ENCODE measurements at regions not wholly inside any gene's neighbourhood (a gene's known extent, or its start where the extent isn't known, plus 50 kb on each side); places are given as distances from the start of the nearest gene placed in this dataset.
"Not testable (repeated sequence)": the region's sequence is repeated elsewhere in the genome, so short reads cannot be mapped to it uniquely, and the experiment has no call there.

DNA sequence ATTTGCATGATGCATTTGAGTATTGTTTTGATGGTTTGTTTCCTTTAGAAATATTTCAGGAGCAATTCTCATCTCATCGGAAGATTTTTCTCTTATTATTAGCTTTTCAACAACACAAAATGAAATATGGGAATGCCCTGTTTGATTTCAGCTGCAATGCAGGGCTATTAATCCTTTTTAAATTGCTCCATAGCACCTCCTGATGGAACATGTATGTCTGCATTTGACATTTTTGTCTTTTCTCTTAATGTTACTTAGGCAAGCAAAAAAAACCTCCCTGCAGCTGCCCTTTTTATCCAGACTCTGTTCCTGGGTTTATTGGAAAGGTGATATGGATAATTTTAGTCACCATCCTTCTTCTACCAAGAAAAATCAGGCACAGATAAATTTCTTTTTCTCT lies 895.8 kb downstream of the RPS29 start:
- no peak for DNase-seq

DNA sequence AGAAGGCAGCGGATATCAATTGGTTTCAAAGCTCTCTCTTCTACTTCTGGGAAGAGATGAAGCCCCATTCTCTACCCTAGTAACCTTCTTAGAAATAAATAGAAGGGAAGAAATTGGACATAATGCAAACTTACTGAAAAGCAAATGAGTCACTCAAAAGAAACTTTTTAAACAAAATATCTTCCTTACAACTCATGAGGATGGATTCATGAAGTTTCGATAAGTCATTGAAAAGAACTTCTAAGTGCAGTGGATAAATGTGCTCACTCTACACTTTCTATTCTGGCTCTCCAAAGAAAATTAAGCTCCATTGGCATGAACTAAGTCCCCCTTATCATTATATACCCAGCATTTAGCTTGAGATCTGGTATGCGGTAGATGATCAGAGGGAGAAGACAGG lies 899.5 kb downstream of the RPS29 start:
- DNase-seq, result no peak

DNA sequence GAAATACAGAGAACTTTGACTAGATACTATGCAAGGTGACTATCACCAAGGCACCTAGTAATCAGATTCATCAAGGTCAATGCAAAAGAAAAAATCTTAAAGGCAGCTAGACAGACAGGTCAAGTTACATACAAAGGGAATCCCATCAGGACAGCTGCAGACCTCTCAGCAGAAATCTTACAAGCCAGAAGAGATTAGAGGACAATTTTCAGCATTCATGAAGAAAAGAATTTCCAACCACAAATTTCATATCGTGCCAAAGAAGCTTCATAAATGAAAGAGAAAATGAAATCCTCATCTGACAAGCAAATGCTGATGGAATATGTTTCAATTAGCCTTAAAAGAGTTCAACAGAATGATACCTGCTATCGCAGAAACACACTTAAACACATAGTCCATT lies 913.7 kb downstream of the RPS29 start:
- DNase-seq, result no peak

DNA sequence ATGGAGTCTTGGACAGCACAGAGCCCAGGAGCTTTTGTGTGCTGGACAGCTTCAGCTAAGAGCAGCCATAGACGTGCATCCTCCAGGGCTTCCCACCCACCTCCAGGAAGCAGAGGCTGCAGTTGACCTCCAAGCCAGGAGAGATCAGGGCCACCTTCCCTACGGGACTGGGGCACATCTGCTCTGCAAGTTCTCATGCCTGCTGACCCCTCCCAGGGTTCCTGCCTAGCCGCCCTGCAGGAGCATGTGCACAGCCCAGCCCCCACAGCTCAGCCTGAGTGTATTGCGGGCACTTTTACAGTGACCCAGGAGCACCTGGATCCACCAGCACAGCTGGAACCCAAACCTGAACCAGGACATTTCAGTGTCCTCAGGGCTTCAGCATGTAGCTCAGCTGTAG lies 915.2 kb downstream of the RPS29 start:
- DNase-seq, result no peak

DNA sequence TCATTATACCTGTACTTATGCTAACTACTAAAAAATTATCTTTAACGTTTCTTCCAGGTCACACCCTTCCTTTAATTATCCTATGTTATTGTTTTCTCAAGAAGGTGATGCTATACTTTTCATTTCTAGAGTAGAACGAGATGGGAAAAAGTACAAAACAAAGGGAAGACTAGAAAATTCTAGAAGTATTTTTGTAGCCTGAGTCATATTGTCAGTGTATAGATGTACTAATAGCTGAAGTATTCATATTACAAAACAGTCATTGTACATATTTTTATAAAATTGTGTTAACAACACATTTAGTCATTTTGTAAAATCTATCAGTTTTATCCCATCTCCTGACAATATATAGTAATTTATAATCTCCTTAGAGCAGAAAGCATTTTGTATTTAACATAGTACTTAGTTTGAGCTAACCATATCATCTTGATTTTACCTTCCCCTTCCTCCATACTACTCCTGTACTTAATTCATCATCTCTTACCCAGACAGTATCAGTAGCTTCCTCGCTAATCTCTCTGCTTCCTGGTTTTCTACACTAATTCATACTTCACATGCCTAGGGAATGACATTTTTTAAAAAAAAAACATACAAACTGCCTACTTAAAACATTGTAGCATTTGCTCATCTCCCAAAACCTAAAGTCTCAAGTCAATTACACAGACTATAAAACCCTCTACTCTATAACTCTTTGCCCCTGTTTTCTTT lies 920.9 kb downstream of the RPS29 start:
- DNase-seq, result no peak

DNA sequence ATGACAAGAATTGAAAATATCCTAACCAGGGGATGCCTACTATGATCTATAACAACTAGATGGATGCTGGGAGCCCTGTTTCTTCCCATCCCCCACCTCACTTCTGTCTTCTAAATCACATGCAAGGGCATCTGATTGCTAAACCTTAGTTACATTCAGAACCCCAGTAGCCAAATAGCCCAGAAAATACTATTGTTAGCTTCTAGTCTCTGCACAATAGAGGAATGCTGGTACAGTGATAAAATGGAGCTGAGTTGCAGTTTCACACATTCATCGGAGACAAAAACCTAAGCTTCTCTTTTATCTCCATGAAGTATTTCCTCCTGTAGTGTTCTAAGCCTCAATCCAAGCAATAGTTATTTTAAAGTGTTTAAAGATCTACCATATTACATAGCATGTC lies 942.9 kb downstream of the RPS29 start:
- DNase-seq, result no peak

DNA sequence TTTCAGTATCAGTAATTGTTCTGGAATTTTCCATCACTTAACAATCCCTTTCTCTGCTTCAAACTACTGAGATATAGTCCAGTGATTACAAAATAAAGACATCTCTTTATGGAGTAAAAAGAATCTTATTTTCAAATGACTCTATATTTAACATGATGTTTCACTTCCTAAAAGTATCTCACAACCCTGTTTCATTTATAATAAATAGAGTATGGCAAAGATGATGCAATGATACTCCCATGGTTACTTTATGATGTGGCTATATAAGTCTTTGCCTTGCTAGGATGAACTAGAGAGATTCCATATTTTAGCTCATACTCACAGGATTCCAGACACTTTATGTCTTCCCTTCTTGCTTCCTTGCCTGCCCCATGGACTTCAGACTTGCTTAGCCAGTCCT lies 953.5 kb upstream of the MDGA2 start:
- DNase-seq, result no peak

DNA sequence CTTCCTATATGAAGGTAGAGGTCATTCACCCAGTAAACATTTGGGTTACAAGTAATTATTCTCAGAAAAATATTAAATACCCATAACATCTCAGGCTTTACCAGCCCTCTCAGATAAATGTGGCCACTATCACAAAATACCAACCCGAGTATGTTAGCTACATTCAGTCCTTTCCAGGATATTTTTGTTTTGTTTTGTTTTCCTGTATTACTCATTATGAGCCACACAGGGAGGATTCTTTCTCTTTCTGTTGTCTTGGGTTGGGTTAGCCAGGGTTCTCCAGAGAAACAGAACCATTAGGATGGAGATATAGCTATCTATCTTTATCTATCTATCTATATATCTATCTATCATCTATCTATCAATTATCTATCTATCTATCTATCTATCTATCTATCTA lies 947.6 kb upstream of the MDGA2 start:
- DNase-seq, result no peak

DNA sequence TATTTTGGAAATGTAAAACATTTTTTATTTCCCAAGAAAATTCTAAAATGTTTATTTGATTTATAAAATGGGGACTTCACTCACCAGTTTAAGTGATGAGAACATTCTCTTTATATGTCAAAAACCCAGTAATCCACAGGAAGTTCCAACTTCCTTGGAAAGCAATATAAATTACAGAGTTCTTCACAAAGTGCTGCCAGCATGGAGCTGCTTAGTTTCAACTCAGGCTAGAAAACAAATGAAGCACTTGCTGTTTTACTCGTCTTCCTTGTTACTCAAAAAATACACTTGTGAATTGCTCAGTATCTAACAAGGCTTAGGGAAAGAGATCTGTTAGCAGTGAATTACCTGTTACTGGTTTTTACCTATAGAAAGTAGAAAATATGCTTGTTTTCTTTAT lies 942.7 kb upstream of the MDGA2 start:
- no peak for DNase-seq

DNA sequence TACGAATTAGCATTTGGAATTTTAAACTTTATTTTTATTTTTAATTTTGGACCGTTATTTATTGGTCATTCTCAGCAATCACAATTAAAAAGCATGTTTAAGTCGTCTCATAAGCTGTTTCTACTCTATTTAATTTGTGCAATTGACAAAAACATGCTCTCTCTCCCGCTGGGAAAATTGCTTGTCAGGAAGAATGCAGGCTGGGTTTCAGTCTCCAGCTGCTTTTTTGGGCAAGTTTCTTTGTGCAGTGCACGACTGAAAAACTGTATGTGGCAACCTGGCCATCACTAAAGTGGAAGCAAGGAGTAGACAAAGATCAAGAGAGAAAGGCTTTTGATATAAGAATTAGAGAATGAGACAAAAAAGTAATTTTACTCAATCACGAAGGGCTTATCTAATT lies 941.5 kb upstream of the MDGA2 start:
- DNase-seq, result no peak

DNA sequence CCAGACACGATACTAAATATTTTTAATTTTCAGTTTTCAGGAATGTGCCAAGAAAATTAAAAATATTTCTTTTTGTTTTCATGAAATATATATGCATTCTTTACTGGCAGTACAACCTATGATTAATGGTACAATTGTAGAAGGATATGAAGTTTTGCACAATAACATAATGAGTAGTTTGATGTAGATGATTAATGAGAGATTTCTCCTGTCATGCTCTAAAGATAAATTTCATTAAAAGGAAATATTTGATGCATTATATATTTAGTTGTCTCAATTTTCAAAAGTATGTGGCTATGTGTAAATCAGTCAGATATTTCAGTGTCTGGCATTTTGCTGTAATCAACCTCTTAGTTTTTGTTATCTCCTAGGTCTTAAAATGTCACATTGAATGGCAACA lies 940.2 kb upstream of the MDGA2 start:
- DNase-seq, result no peak

DNA sequence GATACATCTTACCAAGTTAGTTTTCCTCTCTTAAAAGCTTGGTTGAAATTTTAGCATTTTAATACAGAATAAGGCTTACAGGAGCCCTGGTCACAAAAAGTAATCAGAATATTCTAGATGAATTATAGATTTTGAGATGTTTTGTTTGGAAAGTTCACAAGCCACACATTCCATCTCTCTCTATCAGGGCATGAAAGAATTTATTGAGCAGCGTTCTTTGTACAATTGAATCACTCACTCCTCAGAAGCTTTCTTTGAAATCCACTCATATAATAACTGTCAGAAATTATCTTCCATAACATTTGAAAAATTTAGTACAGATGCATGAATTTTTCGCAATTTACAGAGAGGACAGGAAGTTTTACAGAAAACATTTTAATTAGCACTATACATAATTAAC lies 938.6 kb upstream of the MDGA2 start:
- no peak for DNase-seq

DNA sequence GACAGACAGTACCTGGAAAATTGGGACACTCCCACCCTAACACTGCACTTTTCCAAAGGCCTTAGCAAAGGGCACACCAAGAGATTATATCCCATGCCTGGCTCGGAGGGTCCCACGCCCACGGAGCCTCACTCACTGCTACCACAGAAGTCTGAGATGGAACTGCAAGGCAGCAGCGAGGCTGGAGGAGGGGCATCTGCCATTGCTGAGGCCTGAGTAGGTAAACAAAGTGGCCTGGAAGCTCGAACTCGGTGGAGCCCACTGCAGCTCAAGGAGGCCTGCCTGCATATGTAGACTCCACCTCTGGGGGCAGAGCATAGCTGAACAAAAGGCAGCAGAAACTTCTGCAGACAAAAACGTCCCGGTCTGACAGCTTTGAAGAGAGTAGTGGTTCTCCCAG lies 931.6 kb upstream of the MDGA2 start:
- not testable (repeated sequence) for DNase-seq

DNA sequence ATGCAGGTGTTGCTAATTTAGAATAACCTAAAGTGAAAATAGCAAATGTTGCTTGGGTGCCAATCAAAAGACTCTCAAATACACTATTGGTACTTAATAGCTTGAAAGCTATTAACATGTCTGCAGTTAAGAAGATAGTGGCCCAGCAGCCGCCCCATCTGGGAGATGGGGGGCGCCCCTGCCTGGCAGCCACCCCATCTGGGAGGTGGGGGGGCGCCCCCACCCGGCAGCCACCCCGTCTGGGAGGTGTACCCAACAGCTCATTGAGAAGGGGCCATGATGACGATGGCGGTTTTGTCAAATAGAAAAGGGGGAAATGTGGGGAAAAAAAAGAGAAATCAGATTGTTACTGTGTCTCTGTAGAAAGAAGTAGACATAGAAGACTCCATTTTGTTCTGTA lies 923.1 kb upstream of the MDGA2 start:
- DNase-seq, result no peak

DNA sequence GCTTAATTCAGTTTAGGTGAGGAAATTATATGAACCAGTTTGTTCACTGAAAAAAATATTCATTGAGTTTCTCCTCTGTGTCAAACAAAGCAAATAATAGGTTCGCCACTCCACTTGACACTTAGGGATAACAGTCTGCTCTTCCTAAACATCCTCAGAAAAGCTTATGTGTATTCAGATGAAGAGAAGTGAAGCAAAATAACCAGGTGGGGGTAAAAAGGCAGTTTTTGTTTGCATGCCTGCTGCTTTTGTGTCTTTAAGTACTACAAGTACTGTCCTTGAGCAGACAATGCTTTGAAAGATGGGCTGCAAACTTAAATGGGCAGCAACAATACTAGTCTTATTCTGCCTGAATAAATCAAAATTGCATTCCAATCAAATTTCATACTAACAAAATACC lies 910.7 kb upstream of the MDGA2 start:
- no peak for DNase-seq

DNA sequence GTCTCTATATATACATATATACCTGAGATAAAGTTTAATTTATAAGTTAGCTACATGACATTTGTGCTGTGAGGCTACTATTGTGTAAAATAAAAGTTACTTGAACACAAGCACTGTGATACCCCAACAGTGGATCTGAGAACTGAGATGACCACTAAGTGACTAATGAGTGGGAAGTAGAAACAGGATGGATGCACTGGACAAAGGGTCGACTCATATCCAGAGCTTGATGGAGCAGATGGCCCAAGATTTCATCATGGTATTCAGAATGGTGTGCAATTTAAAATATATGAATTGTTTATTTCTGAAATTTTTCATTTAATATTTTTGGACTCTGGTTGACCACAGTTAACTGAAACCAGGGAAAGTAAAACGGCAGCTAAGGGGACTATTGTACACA lies 908.6 kb upstream of the MDGA2 start:
- no peak for DNase-seq

DNA sequence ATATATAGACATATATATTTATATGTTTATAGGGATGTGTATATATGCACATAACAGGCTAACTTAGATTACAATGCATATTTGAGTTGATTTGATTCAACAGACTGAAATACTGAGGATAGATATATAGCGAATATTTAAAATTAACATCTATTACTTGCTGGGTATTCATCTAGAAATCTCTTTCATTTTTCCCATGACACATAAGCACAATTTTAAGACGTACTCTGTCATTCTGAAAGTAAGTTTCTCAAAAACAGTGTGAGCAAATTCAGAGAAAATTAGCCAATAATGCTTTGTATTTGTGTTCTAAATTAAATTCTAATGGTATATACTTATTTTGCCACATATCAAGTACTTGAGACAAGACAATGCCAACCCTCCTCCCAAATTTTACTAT lies 907.5 kb upstream of the MDGA2 start:
- DNase-seq, result no peak

DNA sequence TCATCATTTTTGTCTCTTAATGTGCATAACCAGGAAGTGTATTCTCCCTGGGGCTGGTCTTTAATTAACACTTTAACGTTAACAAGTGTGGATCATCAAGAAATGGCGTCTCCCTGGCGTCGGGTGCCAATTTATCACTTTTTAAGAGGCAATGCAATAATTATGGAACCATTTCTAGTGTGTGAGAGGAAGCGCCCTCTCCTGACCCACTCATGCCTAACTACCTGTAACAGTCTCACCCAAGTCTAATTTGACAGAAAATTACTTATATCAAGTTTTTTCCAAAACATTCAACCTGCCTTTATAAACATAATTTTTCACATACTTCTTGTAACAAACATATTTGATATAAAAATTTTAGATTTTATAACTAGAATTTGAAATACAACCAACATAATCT lies 905.3 kb upstream of the MDGA2 start:
- no peak for DNase-seq

DNA sequence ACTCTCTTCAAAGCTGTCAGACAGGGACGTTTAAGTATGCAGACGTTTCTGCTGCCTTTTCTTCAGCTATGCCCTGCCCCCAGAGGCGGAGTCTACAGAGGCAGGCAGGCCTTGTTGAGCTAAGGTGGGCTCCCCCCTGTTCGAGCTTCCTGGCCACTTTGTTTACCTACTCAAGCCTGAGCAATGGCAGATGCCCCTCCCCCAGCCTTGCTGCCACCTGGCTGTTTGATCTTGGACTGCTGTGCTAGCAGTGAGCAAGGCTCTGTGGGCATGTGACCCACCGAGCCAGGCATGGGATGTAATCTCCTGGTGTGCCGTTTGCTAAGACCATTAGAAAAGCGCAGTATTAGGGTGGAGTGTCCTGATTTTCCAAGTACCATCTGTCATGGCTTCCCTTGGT lies 900.4 kb upstream of the MDGA2 start:
- DNase-seq, result no peak

DNA sequence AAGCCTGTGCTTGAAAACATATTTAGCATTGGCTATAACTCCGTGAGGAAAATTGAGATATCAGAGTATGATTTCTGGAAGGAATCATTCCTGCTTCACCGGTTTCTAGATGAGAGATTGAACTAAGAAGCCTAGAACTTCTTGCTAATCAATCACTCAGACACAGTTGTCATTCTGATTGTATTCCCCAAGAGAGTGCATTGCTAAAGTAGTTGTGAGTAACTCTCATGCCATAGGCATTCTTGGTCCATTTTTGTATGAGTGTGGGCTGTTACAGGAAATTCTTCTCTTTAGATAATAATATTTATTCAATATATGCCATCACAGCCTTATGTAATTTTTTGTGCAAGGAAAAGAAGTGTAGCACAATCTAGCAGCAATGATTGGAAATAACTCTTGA lies 893.3 kb upstream of the MDGA2 start:
- DNase-seq, result no peak

DNA sequence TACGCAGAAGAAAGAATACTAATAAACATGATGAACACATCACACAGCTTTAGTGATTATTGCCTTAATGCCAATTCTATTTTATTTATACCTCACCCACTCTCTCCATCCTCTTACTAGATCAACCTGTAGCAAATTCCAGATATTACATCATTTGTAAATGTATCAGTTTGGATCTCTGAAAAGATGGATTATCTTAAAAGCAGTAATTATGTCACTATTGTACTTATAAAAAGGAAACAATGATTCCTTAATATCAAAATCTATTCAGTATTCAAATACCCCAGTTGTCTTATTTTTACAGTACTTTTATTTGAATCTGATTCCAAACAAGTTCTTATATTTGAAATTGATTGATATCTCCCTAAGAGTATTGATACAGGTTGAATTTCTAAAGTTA lies 892.8 kb upstream of the MDGA2 start:
- no peak for DNase-seq

DNA sequence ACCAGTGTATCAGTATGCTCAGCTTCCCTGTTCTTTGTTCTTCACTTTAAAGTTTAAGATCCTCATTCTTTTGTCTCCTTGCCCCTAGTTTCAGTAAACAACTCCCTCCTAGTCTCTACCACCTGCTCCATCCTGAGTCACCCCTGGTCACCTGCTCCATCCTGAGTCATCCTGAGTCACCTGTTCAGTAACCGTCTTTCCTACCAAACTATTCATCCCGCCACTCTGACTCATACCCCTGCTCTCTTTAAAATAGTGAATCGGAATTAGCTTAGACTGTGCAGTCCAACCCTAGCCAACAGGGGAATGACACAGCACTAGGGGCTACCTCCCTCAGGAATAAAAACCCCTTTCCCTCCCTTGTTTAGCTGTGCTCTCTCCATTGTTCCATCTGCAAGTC lies 888.1 kb upstream of the MDGA2 start:
- DNase-seq, result no peak

DNA sequence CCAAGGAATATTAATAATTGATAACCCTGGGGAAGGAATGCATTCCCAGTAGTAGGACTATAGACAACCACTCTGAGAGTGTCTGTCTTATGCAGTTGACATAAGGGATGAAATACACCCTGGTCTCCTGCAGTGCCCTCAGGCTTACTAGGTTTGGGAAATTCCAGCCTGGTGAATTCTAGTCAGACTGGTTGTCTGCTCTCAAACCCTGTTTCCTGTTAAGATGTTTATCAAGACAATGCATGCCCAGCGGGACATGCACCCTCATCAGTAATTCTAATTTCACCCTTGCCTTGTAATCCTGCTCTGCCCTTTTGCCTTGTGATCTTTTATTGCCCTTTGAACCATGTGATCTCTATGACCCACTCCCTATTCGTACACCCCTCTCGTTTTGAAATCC lies 886.0 kb upstream of the MDGA2 start:
- DNase-seq, result not testable (repeated sequence)

DNA sequence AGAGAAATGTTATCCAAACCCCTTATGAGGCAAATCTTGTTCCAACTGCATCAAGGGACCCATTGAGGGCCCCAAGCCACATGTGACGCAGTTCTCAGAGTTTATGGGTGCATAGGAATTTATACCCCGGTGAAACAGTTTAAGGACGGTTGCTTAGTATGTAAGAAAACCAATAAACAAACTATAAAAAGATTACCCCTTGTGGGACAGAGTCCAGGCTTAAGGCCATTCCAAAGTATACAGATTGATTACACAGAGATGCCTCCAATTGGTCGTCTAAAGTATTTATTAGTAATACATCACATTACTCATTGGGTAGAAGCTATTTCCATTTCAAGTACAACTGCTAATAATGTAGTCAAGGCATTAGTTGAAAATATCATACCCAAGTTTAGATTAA lies 885.0 kb upstream of the MDGA2 start:
- no peak for DNase-seq

DNA sequence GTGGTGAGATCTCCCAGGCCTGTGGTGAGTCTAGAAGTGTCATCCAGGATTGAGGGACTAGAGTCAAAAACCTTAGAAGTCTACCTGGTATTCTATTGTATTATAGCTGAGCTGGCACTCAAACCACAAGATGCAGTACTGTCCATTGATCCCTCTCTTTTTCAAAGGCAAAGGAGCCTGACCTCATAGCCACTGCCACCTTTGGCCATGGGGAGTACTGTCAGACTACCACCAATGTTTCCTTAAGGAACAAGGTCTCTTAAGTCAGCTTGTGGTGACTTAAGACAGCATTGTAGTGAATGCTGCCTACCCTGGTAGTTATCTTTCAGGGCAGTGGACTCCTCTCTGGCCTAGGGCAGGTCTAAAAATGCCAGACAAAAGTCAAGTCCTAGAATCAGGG lies 878.0 kb upstream of the MDGA2 start:
- DNase-seq, result no peak

DNA sequence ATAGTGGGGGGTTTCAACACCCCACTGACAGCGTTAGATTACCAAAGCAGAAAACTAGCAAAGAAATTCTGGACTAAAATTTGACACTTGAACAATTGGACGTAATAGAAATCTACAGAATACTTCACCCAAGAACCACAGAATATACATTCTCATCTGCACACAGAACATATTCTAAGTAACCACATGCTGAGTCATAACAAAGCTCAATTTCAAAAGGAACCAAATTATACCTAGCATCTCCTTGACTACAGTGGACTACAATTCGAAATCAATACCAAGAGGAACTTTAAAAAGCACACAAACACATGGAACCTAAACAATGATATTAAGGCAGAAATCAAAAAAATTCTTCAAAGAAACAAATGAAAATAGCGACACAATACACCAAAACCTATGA lies 871.6 kb upstream of the MDGA2 start:
- DNase-seq, result no peak

Data from NCI-H1092 treated with DMSO at 0.1 percent for 48 hours (cell line).